ENCODE measurements at regions not wholly inside any gene's neighbourhood (a gene's known extent, or its start where the extent isn't known, plus 50 kb on each side); places are given as distances from the start of the nearest gene placed in this dataset.
"Not testable (repeated sequence)": the region's sequence is repeated elsewhere in the genome, so short reads cannot be mapped to it uniquely, and the experiment has no call there.

DNA sequence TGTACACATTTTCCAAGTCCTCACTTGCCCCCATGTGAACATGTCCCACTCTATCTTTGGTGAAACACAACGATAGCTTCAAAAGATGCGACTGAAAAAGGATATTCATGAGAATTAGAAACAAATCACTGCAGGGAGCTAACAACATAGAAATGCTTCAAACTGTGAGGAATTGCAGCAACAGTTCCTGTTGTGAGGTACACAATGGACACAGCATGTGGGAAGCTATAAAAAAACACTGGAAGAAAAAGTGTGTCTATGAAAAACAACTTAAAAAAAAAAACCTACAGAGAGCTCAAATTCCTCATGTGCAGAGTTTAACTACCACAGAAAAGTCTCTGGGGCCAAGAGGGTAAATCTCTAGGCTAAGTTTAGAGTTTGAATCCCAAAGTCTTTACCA is 51.6 kb upstream of the BLTP1 start:
- no peak for DNase-seq

DNA sequence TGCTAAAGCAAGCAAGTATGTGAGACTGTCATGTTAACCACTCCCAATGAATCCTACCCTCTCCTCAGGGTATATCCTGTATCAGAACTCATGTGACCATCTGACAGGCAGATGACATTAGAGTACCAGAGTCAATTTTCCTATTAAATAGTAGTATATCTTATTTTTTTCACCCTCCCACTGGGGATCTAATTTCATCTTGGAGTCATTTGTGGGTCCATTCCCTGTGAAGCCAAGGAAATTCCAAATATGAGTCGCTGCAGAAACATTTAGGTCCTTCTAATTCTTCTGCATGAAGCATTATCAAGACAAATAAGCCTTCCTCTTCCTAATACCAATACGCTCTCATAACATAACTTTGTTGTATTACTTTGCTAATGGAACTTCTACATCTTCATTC is 52.2 kb upstream of the BLTP1 start:
- no peak for DNase-seq

DNA sequence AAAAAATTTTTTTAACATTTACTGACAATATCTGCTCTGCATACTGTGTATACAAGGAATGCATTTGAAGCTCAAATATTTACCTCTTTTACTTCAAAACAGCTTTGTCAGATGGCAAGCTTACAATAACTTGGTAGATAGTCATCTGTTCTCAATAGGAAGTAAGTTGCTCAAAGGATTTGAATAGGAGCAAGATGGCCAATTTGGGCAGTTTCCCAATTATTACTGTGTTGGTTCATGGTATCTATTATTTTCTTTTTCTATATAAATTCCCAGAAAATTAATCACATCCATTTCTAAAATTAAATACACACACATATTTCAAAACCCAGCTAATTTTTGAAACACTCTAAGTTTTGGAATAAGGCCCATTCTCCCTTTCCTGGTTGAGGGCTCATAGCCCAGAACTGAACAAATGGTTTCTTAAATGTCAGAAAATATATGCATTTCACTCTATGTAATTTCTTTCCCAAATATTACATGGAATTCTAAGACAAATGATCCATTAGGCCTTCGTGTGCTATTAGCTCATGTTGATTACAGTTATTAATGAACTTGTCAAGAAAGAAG is 60.2 kb upstream of the BLTP1 start:
- no peak for DNase-seq

GRCh38 chr4:122091397-122091796 is 60.7 kb upstream of the BLTP1 start:
- no peak for DNase-seq

DNA sequence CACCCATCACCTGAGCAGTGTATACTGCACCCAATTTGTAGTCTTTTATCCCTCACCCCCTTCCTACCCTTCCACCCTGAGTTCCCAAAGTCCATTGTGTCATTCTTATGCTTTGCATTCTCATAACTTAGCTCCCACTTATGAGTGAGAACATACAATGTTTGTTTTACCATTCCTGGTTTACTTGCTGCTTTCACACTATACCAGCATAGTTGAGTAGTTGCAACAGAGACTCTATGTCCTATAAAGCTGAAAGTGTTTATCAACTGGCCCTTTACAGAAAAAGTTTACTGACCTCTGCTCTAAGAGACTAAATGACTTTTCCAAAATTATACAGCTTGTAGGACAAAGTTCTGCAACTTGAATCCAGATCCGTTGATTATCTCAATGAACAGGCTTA is 61.1 kb upstream of the BLTP1 start:
- DNase-seq = no peak

DNA sequence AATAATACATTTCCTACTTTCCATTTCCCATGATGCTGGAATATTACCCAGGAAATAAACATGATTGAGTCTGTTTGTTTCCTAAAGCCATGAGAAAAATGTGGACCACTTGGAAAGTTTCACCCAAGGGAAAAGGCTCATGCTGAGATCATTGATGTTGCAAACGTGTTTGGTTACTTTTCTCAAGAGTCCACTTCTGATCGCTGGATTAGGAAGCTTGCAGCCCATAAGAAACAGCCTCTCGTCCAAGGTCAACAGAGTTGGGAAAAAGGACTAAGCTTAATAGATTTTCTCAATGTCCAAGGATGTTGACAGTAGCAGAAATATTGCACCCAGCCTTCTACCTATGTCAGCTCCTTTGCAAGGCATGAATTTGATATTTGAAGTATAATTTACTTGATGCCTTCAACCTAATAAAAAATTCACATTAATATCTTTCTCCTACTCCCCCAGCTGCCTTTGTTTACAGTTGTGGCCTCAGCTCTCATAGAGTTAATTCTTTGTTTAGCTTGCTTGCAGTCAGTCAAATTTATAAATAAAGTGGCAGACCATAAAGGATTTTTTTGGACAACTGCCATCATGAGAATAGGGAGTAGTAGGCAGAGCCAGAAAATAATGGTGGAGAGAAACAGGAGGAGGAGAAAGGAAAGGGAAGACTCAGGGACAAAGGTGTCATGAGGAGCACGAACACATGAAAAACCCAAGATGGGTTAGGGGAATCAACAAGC is 65.6 kb upstream of the BLTP1 start:
- peak; percentile 3 for DNase-seq

DNA sequence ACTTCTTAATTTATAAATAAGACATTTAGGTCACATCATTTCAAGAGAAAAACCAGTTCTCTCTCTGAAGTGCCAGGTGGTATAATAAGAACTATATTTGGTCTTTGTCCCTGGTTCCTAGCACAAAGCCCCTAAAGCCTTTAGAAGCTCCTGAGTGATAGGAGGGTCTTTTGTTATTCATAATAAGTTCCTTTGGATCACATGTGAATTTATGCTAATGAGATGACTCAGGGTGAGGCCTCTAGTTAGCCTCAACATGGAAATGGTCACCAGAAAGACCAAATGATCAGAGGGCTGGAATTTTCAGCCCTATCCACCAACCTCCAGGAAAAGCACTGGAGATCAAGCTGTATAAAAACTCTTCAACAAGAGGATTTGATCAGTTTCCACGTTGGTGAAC is 68.1 kb upstream of the BLTP1 start:
- no peak for DNase-seq

DNA sequence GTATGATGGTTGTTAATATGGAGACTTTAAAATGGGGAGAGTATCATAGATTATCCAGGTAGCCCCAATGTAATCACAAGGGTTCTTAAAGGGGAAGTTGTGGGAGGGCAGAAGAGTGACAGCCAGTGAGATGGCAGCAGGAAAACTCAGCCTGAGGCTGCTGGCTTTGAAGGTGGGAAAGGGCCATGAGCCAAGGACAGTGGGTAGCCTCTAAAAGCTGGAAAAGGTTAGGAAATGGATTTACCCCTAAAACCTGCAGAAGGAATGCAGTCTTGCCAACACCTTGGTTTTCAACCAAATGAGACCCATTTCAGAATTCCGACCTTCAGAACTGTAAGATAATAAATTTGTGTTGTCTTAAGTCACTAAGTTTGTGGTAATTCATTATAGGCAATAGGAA is 68.8 kb upstream of the BLTP1 start:
- DNase-seq = no peak

GRCh38 chr4:122082661-122083060 is 69.5 kb upstream of the BLTP1 start:
- no peak for DNase-seq

GRCh38 chr4:122077653-122078052 is 74.5 kb upstream of the BLTP1 start:
- DNase-seq = not testable (repeated sequence)

DNA sequence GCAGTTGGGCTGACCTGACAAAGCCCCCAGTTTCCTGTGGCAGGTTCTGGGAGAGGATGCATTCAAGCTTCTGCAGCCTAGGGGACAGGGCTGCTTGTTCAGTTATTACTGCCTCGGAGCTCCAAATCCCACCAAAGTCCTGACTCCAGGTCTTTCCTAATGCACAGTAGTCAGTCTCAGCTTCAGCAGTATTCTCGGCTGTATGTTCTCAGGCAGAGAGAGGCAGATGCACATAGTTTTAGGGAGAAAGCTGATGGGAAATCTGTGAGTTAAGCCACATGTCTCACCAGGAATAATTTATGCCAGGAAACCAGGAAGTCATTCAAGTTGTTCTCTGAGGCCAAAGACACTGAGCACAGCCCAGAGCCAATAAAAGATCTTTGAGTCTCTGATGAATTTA is 75.3 kb upstream of the BLTP1 start:
- not testable (repeated sequence) for DNase-seq

DNA sequence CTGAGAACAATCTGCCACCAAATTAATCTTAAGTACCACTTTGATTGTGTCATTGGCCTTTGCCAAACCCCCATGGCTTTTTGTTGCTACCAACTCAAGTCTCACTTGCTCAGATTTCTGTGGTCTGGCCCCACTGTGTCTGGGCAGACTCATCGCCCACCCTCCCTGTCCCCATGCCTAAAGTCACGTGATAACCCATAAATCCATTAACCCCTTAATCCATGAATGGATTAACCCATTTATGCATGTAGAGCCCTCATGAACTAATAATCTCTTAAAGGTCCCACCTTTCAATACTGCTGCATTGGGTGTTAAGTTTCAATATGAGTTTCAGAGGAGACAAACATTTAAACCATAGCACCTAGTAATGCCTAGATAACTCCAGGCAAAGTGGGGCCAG is 78.5 kb upstream of the BLTP1 start:
- DNase-seq = peak; percentile 21

DNA sequence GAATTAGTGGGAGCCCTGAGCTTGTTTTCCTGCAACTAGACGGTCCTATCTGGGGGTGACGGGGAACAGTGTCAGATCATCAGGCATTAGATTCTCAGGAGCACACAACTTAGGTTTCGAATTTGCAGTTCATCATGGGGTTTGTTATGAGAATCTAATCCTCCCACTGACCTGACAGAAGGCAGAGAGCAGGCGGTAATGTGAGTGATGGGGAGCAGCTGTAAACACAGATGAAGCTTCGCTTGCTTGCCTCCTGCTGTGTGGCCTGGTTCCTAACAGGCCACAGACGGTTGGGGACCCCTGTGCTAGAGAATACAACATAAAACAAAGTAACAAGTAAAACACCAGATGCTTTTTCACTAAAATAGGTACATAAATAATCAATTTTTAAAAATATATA is 86.2 kb upstream of the BLTP1 start:
- DNase-seq = no peak

DNA sequence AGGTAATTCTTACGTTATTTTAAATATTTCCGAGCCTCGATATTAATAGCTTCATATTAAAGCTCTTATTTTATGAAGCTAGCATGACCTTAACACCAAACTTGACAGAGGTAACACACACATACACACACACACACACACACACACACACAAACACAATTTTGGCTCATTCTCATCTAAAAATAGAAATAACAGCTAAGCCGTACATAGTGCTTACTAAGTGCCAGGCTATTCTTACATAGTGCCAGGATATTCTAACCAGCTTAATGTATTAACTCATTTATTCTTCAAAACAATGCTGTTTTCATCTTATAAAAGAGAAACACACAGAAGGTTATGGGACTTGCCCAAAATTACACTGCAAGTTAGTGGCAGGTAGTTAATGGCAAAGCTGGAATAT is 87.0 kb upstream of the BLTP1 start:
- no peak for DNase-seq

- DNase-seq = no peak
Observed at GRCh38 chr4:122053186-122053585, 98.9 kb upstream of the BLTP1 start.

- DNase-seq = no peak
Observed at GRCh38 chr4:122052677-122053076, 99.5 kb upstream of the BLTP1 start.

DNA sequence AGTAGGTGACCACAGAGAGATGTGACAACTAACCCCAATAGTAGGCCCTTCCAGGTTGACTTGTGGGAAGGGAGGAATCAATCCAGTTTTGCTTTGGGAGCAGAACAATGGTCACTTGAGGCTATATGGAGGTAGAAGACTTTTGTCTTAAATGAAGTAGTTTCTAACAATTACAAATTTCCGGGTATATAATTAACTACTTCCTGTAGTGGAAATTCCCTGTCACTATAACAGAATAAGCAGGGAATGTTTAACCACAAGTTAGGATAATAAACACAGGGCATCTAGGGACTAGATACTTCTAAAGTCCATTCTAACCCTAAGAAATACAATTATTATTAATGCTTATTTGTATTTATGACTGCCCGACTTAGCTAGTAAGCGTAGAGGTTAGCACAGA is 99.0 kb upstream of the TRPC3 start:
- no peak for DNase-seq

- DNase-seq = no peak
Observed at GRCh38 chr4:122047456-122048425, 95.9 kb upstream of the TRPC3 start.

DNA sequence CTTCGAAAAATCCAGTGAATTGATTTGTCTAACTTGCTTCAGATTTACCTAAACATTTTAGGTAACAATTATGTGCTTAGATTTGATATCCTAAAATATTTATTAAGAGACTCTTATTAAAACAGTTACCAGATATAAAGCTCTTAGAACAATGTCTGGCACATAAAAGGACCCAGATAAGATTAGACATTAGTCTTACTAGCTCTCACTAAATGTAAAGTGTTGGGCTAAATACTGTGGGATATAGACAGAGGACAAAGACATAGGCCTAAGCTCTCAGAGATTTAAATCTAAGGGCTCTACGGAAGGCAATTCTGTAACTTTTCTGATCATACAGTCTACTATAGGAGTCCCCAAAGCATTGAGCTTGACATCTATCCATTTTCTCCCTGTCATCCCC is 94.4 kb upstream of the TRPC3 start:
- DNase-seq = no peak

- DNase-seq = peak; percentile 17
Observed at GRCh38 chr4:122045533-122045932, 93.7 kb upstream of the TRPC3 start.

DNA sequence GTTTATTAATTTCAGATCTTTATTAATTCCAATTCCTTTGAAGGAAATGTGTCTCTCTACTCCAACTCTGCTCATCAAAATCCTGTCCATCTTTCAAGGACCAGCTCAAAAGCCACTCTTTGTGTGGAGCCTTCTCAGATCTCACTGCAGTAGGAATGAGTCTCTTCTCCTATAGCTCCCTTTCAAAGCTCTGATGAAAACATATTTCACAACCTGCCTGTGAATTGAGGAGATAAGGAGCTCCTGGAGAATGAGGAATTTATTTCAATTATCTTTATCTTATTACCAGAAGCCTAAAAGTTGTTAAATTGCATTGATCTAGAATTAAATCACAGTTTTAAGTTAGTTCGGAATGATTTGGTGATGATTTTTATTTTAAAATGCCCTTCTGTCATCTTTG is 92.6 kb upstream of the TRPC3 start:
- DNase-seq = no peak

- no peak for DNase-seq
Observed at GRCh38 chr4:122041312-122041711, 89.5 kb upstream of the TRPC3 start.

GRCh38 chr4:122038896-122039295 is 87.0 kb upstream of the TRPC3 start:
- DNase-seq = no peak

DNA sequence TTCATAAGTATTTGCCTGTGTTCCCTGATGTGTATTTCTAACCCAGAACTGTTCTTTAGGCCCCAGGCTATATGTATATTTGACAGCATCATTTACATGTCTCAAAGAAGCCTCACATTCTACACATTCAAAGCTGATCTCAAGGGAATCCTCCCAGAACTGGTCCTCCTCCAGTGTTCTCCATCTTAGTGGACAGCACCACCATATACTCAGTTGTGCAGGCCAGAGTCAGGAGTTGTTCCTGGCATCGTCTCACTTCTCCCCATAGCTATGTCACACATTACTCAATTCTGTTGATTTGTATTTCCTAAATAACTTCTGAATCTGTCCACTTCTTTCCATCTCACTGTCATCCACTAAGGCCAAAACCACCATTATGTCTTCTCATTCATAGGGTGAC is 82.8 kb upstream of the TRPC3 start:
- no peak for DNase-seq
